AG09309 (cell line): ENCODE measurements at regions not wholly inside any gene's neighbourhood (a gene's known extent, or its start where the extent isn't known, plus 50 kb on each side); places are given as distances from the start of the nearest gene placed in this dataset.
A peak's percentile ranks its signal among the peaks of the same experiment; 100 is the strongest.

ENCODE experiments used
- DNase-seq: peaks from one replicate; pipeline ENCODE4 v3.0.0-alpha.2; 2010; ENCODE audit warnings: low read depth
- H3K4me3 ChIP-seq: 2 replicates; pipeline ENCODE4 v1.5.1; 2011; ENCODE audit warnings: mild to moderate bottlenecking, low read depth, low read length, moderate library complexity; ENCODE audit not compliant: control insufficient read depth
- CTCF ChIP-seq: IDR thresholded peaks from 2 replicates; pipeline ENCODE4 v1.5.1; 2011; ENCODE audit warnings: mild to moderate bottlenecking, low read depth, low read length, inconsistent platforms; ENCODE audit not compliant: insufficient read depth, control insufficient read depth; ENCODE audit errors: missing control alignments

DNA sequence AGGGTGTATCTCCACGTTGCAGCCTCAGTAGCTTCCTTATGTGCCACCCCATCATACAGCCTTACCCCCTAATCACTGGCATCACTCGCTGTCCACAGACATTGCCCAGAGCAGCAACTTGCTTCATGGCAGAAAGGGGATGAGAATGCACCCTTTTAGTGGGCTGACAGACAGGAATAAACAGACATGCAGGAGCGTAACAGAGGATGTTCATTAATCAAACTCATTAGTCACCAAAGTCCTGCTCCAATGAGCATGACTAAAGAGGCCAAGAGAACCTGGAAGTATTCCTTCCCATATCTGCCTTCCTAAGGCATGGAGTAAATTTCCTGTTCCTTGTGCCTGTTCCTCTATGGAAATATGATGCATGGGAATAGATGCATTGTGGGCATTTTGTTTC lies 197.0 kb downstream of the PHLDA1 start:
- no peak for DNase-seq
- no peak overlapping the region for H3K4me3 ChIP-seq
- no peak for TF ChIP-seq CTCF

GRCh38 chr12:75833268-75833667 lies 198.3 kb downstream of the PHLDA1 start:
- no peak for TF ChIP-seq CTCF
- DNase-seq, result no peak
- no peak overlapping the region for H3K4me3 ChIP-seq

DNA sequence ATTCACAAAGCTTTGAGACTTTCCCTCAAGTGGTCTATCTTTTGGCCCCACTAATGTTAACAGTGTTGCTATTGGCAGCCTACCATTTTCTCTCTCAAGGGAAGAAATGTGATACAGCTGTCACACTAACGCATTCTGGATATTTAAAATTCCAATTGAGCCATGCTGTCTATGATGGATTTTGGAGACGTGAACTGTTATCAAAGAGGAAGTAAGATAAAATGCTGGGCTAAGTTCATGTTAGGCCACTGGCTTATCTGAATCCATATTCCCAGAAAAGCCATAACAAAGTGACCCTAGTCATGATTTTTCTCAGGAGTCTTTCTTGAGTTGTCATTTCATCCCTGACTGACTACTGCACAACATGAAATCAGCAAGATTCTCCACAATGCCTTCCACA lies 200.2 kb downstream of the PHLDA1 start:
- H3K4me3 ChIP-seq, result no peak overlapping the region
- DNase-seq, result no peak
- no peak for TF ChIP-seq CTCF

GRCh38 chr12:75827061-75827460 lies 204.5 kb downstream of the PHLDA1 start:
- DNase-seq, result no peak
- TF ChIP-seq CTCF, result no peak
- H3K4me3 ChIP-seq, result no peak overlapping the region

- no peak for TF ChIP-seq CTCF
- peak; percentile 91 for DNase-seq
- H3K4me3 ChIP-seq, result no peak overlapping the region
Measured at GRCh38 chr12:75825686-75826085, 205.9 kb downstream of the PHLDA1 start.

DNA sequence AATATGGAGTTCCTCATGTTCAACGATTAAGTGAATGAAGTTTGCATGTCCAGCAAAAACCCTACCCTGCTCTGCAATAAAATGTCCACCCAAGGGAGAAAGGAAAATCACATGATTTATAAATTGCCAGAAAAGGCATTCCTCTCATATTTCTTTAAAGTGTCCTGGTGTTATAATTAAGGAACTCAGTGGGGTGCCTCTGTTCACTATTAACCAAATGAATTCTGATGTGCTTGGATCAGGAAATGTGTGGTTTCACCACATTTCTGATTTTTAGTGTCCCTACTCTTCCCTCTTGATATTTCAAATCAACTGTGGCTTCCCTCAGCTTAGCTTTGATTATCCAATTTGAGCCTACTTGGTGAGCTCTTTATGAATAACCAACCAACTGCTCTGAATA lies 208.1 kb downstream of the PHLDA1 start:
- TF ChIP-seq CTCF, result no peak
- no peak for DNase-seq
- no peak overlapping the region for H3K4me3 ChIP-seq

DNA sequence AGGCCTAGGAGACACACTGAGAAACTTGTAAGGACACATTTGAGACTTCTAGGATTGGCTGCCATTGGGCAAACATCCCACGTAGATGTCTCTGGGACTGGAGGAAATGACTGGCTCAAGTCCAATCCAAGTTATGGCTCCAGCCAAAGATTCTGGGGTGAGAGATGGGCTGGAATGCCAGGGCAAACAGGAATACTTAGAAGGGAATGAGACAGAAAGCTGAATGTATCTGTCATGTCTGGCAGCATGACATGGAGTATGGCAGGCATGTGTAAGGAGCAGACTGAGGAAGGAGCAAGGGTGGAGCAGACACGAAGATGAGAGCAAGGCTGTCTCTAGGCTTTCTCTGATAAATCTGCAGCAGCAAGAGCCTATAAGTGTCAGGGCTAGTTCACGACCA lies 209.2 kb downstream of the PHLDA1 start:
- DNase-seq, result no peak
- H3K4me3 ChIP-seq, result no peak overlapping the region
- TF ChIP-seq CTCF, result no peak
